Vagina (tissue), 2 donors: ENCODE measurements at regions not wholly inside any gene's neighbourhood (a gene's known extent, or its start where the extent isn't known, plus 50 kb on each side); places are given as distances from the start of the nearest gene placed in this dataset.

Experiments used
- DNase-seq, 2 donors: peaks; one replicate each; pipeline ENCODE4 v3.0.0-alpha.2; 2017; ENCODE audit errors: extremely low spot score in 2 of 2
- H3K27ac ChIP-seq: fragments of 200-600 bp; sonication (generic); one replicate; pipeline ENCODE4 v1.5.1; 2019
- H3K27me3 ChIP-seq: fragments of 200-600 bp; sonication (generic); one replicate; pipeline ENCODE4 v1.5.1; 2019
- H3K36me3 ChIP-seq, 2 donors: fragments of 200-600 bp; sonication (generic); one replicate each; pipeline ENCODE4 v1.5.1; 2017 to 2019
- H3K4me1 ChIP-seq: fragments of 200-600 bp; sonication (generic); one replicate; pipeline ENCODE4 v1.5.1; 2019
- H3K4me3 ChIP-seq, 2 donors: fragments of 200-600 bp; sonication (generic); 1 replicate in 1 of 2; 2 replicates in 1 of 2; pipeline ENCODE4 v1.5.1; 2016 to 2019
- H3K9me3 ChIP-seq: fragments of 200-600 bp; sonication (generic); one replicate; pipeline ENCODE4 v1.5.1; 2019
- CTCF ChIP-seq, 3 experiments: fragments of 450-650 bp in 2 of 3; fragments of 200-600 bp in 1 of 3; sonication (generic) in 1 of 3; IDR thresholded peaks; one replicate each; pipeline ENCODE4 v1.5.1; 2017 to 2019; ENCODE audit warnings: antibody characterized with exemption in 3 of 3, mild to moderate bottlenecking in 2 of 3, moderate library complexity in 2 of 3
- POLR2A ChIP-seq, 2 donors: fragments of 450-650 bp; IDR thresholded peaks; one replicate each; pipeline ENCODE4 v1.6.1; 2017; ENCODE audit warnings: antibody characterized with exemption in 2 of 2, mild to moderate bottlenecking in 2 of 2, moderate library complexity in 2 of 2
- POLR2AphosphoS5 ChIP-seq, 2 donors: sonication (generic); formaldehyde crosslinking; IDR thresholded peaks; one replicate each; pipeline ENCODE4 v1.9.0; 2017; ENCODE audit warnings: antibody characterized with exemption in 2 of 2, mild to moderate bottlenecking in 2 of 2, low read depth in 1 of 2; ENCODE audit not compliant: insufficient read depth in 1 of 2
- intact Hi-C: fragments of 100-400 bp; cut with DNase I; formaldehyde crosslinking; loops from one replicate; pipeline ENCODE4 v1.15.1; 2023

DNA sequence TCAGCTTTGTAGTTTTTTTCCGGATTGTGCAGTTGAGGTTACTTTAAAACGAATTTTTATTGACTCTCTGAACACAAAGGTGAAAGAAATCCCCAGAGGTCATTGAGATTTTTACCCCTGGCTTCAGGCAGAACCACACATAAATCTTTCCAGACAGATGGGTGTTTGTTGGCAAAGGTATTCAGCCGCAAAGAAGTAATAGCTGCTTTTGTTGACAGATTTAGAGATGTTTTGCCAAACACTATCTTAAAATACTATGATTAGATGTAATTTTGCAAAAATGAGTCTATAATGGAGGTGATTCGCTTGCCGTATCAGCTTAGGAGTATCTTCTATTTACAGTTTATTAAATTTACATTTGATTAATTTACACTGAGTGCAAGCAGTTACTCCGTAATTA, 418.3 kb upstream of the CLINT1 start:
- Histone ChIP-seq H3K4me1 (no peaks in the 10 kb centered on the region), H3K27me3 (no peaks in the 10 kb centered on the region), H3K9me3 (no peaks in the 10 kb centered on the region), H3K36me3 (no peaks in the 10 kb centered on the region), H3K27ac (no peak overlapping the region), H3K4me3 (no peak overlapping the region)
- DNase-seq, result no peak
- intact Hi-C loops, result no loop called here
- TF ChIP-seq POLR2A (IDR thresholded peaks at IDR 0.05) (no peak), CTCF (IDR thresholded peaks at IDR 0.05) (no peak), POLR2AphosphoS5 (IDR thresholded peaks at IDR 0.05; ENCODE audit: insufficient read depth in 1 of 2, low read depth in 1 of 2) (no peak)

DNA sequence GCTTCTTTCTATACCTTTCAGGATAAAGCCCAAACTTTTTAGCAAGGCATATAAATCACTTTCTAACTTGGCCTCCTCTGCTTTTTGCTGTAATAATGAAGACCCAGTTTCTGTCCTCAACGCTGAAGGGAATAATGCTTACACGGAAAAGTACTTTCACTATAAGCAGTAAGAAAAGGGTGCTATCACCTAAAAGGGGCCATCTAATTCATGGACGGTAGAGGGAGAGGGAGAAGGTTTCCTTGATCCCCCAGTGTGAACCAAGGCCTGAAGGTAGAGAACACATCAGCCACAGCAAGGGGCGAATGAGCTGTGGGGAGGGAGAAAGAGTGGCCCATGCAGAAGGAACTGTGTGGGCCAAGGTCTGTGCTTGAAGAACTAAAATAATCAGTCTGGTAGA, 417.7 kb upstream of the CLINT1 start:
- H3K4me3 ChIP-seq, result no peak overlapping the region
- H3K27ac ChIP-seq, result no peak overlapping the region
- H3K27me3 ChIP-seq, result no peaks in the 10 kb centered on the region
- DNase-seq, result no peak
- no peaks in the 10 kb centered on the region for H3K9me3 ChIP-seq
- H3K36me3 ChIP-seq, result no peaks in the 10 kb centered on the region
- no peaks in the 10 kb centered on the region for H3K4me1 ChIP-seq
- intact Hi-C loops, result no loop called here
- TF ChIP-seq POLR2A (IDR thresholded peaks at IDR 0.05), result no peak
- TF ChIP-seq POLR2AphosphoS5 (IDR thresholded peaks at IDR 0.05; ENCODE audit: insufficient read depth in 1 of 2, low read depth in 1 of 2), result no peak
- no peak for TF ChIP-seq CTCF (IDR thresholded peaks at IDR 0.05)

DNA sequence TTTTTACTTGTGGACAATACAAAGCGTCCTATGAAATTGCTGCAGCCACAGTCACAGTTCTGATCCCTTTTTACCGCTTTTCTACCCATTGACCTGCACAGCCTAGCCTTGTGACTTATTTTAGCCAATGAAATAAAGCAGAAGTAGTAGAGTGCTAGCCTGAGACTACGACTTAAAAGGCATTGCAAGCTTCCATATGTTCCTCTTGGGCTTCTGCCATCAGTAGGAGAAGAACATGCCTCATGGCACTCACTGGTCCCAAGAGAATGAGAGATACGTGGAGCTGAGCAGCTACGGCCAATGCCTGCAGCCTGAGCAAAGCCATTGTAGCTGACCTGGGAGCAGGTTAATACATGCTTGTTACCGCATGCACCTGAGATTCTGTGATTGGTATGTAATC, 416.6 kb upstream of the CLINT1 start:
- H3K9me3 ChIP-seq, result no peaks in the 10 kb centered on the region
- no peaks in the 10 kb centered on the region for H3K36me3 ChIP-seq
- H3K4me3 ChIP-seq, result no peak overlapping the region
- no peaks in the 10 kb centered on the region for H3K4me1 ChIP-seq
- intact Hi-C loops, result no loop called here
- no peak for TF ChIP-seq CTCF (IDR thresholded peaks at IDR 0.05)
- H3K27me3 ChIP-seq, result no peaks in the 10 kb centered on the region
- H3K27ac ChIP-seq, result no peak overlapping the region
- no peak for DNase-seq

- Histone ChIP-seq H3K36me3 (no peaks in the 10 kb centered on the region), H3K9me3 (no peaks in the 10 kb centered on the region), H3K4me3 (no peak overlapping the region), H3K4me1 (no peaks in the 10 kb centered on the region), H3K27ac (no peak overlapping the region), H3K27me3 (no peaks in the 10 kb centered on the region)
- no peak for DNase-seq
- intact Hi-C loops, result no loop called here
- TF ChIP-seq CTCF (IDR thresholded peaks at IDR 0.05), result no peak
- no peak for TF ChIP-seq POLR2AphosphoS5 (IDR thresholded peaks at IDR 0.05; ENCODE audit: insufficient read depth in 1 of 2, low read depth in 1 of 2)
- no peak for TF ChIP-seq POLR2A (IDR thresholded peaks at IDR 0.05)
These were observed 414.1 kb upstream of the CLINT1 start for GRCh38 chr5:158273035-158273434.

DNA sequence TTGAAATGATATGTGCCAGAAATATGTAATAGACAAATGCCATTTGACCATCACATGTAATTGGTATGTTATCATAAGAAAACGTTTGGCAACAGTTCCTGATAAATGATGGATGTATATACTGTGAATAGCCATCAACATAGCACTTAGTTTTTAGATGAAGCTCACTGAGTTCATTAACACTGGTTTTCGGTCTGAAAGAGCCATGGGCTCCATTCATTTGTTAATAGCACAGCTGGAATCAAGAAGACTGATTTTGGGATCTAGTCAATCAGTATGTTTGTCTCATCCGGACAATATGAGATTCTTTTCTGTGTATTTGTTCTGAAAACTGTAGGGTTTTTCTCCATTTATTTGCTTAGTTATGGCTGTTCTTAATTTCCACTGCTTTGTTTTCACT, 413.5 kb upstream of the CLINT1 start:
- intact Hi-C loops, result no loop called here
- DNase-seq, result no peak
- Histone ChIP-seq H3K36me3 (no peaks in the 10 kb centered on the region), H3K27me3 (no peaks in the 10 kb centered on the region), H3K4me1 (no peaks in the 10 kb centered on the region), H3K9me3 (no peaks in the 10 kb centered on the region), H3K27ac (no peak overlapping the region), H3K4me3 (no peak overlapping the region)
- no peak for TF ChIP-seq CTCF (IDR thresholded peaks at IDR 0.05)
- no peak for TF ChIP-seq POLR2AphosphoS5 (IDR thresholded peaks at IDR 0.05; ENCODE audit: insufficient read depth in 1 of 2, low read depth in 1 of 2)
- no peak for TF ChIP-seq POLR2A (IDR thresholded peaks at IDR 0.05)
